ENCODE measurements at regions not wholly inside any gene's neighbourhood (a gene's known extent, or its start where the extent isn't known, plus 50 kb on each side); places are given as distances from the start of the nearest gene placed in this dataset.

DNA sequence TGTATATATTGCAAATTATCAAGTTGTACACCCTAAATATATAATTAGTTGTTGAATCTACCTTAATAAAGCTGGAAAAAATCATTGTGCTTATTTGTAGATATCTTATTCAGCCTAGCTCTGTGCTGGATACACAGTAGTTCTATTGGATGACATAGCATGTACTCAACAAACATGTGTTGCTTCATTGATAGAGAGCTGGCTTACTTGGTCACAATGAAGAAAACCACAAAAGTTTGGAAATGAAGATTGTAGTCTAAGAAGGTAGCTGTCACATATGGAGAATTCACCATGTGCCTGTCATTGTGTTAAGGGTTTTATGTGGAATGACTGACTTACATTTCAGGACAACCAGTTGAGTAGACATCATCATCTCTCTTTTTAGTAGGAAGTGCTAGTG is 278.9 kb downstream of the LMO7 start:
- no peak for DNase-seq

DNA sequence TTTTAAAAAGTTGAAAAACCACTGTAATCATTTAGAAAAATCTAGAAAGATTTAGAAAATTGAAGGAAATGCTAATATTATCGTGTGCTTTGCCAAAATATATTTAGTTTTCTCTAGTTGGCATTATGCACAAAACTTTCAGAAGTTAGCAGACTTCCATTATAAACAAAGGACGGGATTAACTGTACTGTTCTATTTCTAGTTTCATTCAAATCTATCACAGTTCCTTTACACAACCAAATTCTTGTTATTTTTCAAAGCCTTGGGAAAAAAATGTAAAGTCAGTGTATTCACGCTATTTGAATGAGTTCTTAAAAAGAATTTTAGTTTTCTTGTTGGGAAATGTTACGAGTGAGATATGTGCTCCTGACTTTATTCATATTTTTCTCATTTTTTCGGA is 277.8 kb downstream of the LMO7 start:
- no peak for DNase-seq

DNA sequence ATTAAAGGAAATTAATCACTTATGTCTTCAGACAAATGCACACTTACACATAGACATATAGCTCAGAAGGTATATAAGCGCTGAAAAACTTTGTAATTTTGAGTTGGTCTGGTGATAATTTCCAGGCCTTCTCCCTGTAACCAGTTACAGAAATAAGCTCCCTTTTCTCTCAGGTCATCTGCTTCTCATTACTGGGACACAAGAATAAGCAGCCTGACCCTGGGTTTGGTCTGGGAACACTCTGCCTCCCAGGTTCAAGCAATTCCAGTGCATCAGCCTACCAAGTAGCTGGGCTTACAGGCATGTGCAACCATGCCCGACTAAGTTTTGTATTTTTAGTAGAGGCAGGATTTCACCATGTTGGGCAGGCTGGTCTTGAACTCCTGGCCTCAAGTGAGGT is 274.5 kb downstream of the LMO7 start:
- DNase-seq = no peak

Data from NCI-H774 (cell line).